ENCODE measurements at regions not wholly inside any gene's neighbourhood (a gene's known extent, or its start where the extent isn't known, plus 50 kb on each side); places are given as distances from the start of the nearest gene placed in this dataset.
A peak's percentile ranks its signal among the peaks of the same experiment; 100 is the strongest.

DNA sequence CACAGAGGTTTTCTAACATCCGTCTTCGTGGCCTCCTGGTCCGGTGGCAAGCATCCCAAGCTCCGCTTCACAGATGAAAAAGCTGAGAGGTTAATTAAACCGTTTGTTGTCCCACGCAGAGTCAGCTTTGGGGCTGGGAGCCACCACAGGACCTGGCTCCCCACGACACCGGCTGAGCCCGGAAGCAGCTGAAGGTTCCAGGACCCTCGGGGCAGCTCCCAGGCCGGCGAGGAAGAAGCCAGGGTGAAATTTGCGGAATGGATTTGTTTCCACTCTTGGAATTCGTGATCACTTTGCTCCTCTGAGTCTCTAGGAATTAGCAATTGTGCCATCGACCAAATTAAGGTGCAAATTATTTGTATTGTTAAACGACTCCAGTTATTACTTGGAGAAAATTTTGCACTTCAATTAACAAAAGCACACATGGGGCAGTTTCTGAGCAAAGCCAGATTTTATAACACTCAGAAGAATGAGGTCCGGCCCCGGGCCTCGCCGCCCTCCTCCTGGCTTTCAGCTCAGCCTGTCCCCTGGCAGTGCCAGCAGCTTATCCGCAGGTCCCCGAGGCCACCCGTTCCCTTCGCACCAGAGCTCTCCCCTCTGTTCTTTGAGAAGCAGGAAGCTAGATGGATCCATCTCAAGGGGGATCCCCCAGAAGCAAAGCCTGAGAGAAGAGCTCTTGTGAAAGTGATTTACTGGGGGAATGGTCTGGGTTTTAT lies 69.1 kb downstream of the SIK1 start:
- ChIA-PET CTCF (interaction anchor here (0.8 to 1.5 kb wide), 2 partner anchors 12 to 165 kb away, joined by 3 read pairs; no protein-coding TSS in a partner anchor), POLR2A (no interaction called here)
- ATAC-seq: no peak
- DNase-seq (ENCODE audit: low spot score): no peak
- Mint-ChIP-seq H3K4me1 (peaks cover 11% of the 10 kb centered on the region), H3K36me3 (no peaks in the 10 kb centered on the region), H3K4me3 (no peak overlapping the region), H3K27ac (0 out of 2 replicates have a peak overlapping the region, but pooled peaks have one; percentile 53), H3K27me3 (ENCODE audit: low read depth) (no peaks in the 10 kb centered on the region), H3K9me3 (no peaks in the 10 kb centered on the region)
- TF ChIP-seq, protein P1, sequence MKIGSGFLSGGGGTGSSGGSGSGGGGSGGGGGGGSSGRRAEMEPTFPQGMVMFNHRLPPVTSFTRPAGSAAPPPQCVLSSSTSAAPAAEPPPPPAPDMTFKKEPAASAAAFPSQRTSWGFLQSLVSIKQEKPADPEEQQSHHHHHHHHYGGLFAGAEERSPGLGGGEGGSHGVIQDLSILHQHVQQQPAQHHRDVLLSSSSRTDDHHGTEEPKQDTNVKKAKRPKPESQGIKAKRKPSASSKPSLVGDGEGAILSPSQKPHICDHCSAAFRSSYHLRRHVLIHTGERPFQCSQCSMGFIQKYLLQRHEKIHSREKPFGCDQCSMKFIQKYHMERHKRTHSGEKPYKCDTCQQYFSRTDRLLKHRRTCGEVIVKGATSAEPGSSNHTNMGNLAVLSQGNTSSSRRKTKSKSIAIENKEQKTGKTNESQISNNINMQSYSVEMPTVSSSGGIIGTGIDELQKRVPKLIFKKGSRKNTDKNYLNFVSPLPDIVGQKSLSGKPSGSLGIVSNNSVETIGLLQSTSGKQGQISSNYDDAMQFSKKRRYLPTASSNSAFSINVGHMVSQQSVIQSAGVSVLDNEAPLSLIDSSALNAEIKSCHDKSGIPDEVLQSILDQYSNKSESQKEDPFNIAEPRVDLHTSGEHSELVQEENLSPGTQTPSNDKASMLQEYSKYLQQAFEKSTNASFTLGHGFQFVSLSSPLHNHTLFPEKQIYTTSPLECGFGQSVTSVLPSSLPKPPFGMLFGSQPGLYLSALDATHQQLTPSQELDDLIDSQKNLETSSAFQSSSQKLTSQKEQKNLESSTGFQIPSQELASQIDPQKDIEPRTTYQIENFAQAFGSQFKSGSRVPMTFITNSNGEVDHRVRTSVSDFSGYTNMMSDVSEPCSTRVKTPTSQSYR (CRISPR knock-in tag; IDR thresholded peaks at IDR 0.05): no peak
- TF ChIP-seq, protein P2, sequence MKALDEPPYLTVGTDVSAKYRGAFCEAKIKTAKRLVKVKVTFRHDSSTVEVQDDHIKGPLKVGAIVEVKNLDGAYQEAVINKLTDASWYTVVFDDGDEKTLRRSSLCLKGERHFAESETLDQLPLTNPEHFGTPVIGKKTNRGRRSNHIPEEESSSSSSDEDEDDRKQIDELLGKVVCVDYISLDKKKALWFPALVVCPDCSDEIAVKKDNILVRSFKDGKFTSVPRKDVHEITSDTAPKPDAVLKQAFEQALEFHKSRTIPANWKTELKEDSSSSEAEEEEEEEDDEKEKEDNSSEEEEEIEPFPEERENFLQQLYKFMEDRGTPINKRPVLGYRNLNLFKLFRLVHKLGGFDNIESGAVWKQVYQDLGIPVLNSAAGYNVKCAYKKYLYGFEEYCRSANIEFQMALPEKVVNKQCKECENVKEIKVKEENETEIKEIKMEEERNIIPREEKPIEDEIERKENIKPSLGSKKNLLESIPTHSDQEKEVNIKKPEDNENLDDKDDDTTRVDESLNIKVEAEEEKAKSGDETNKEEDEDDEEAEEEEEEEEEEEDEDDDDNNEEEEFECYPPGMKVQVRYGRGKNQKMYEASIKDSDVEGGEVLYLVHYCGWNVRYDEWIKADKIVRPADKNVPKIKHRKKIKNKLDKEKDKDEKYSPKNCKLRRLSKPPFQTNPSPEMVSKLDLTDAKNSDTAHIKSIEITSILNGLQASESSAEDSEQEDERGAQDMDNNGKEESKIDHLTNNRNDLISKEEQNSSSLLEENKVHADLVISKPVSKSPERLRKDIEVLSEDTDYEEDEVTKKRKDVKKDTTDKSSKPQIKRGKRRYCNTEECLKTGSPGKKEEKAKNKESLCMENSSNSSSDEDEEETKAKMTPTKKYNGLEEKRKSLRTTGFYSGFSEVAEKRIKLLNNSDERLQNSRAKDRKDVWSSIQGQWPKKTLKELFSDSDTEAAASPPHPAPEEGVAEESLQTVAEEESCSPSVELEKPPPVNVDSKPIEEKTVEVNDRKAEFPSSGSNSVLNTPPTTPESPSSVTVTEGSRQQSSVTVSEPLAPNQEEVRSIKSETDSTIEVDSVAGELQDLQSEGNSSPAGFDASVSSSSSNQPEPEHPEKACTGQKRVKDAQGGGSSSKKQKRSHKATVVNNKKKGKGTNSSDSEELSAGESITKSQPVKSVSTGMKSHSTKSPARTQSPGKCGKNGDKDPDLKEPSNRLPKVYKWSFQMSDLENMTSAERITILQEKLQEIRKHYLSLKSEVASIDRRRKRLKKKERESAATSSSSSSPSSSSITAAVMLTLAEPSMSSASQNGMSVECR (CRISPR knock-in tag; IDR thresholded peaks at IDR 0.05; ENCODE audit: borderline replicate concordance): no peak
- TF ChIP-seq, protein P3, sequence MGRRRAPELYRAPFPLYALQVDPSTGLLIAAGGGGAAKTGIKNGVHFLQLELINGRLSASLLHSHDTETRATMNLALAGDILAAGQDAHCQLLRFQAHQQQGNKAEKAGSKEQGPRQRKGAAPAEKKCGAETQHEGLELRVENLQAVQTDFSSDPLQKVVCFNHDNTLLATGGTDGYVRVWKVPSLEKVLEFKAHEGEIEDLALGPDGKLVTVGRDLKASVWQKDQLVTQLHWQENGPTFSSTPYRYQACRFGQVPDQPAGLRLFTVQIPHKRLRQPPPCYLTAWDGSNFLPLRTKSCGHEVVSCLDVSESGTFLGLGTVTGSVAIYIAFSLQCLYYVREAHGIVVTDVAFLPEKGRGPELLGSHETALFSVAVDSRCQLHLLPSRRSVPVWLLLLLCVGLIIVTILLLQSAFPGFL (CRISPR knock-in tag; IDR thresholded peaks at IDR 0.05; ENCODE audit: borderline replicate concordance): no peak
- TF ChIP-seq, protein P4, sequence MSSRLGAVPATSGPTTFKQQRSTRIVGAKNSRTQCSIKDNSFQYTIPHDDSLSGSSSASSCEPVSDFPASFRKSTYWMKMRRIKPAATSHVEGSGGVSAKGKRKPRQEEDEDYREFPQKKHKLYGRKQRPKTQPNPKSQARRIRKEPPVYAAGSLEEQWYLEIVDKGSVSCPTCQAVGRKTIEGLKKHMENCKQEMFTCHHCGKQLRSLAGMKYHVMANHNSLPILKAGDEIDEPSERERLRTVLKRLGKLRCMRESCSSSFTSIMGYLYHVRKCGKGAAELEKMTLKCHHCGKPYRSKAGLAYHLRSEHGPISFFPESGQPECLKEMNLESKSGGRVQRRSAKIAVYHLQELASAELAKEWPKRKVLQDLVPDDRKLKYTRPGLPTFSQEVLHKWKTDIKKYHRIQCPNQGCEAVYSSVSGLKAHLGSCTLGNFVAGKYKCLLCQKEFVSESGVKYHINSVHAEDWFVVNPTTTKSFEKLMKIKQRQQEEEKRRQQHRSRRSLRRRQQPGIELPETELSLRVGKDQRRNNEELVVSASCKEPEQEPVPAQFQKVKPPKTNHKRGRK (CRISPR knock-in tag; IDR thresholded peaks at IDR 0.05; ENCODE audit: borderline replicate concordance): no peak
- TF ChIP-seq, protein P5, sequence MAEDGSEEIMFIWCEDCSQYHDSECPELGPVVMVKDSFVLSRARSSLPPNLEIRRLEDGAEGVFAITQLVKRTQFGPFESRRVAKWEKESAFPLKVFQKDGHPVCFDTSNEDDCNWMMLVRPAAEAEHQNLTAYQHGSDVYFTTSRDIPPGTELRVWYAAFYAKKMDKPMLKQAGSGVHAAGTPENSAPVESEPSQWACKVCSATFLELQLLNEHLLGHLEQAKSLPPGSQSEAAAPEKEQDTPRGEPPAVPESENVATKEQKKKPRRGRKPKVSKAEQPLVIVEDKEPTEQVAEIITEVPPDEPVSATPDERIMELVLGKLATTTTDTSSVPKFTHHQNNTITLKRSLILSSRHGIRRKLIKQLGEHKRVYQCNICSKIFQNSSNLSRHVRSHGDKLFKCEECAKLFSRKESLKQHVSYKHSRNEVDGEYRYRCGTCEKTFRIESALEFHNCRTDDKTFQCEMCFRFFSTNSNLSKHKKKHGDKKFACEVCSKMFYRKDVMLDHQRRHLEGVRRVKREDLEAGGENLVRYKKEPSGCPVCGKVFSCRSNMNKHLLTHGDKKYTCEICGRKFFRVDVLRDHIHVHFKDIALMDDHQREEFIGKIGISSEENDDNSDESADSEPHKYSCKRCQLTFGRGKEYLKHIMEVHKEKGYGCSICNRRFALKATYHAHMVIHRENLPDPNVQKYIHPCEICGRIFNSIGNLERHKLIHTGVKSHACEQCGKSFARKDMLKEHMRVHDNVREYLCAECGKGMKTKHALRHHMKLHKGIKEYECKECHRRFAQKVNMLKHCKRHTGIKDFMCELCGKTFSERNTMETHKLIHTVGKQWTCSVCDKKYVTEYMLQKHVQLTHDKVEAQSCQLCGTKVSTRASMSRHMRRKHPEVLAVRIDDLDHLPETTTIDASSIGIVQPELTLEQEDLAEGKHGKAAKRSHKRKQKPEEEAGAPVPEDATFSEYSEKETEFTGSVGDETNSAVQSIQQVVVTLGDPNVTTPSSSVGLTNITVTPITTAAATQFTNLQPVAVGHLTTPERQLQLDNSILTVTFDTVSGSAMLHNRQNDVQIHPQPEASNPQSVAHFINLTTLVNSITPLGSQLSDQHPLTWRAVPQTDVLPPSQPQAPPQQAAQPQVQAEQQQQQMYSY (CRISPR knock-in tag; IDR thresholded peaks at IDR 0.05): peak; percentile 45; the same call in 1 of the 2 replicates
- TF ChIP-seq NFATC4 (CRISPR knock-in tag; IDR thresholded peaks at IDR 0.05): no peak

DNA sequence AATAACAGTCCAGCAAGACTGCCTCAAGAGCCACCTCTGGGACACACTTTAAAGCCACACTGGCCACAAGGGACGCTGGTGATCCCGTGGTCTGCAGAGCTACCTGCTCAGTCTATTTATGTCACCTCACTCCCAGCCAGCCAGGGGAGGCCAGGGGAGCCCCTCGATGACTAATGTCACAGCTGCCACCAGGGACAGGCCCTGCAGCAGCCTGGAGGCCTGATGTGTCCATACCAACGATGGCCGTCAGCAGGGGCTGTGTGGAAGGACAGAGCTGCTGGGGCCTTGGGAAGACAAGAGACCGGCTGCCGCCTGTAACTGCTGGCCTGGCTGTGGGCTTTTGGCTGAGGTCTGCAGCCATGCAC lies 71.0 kb downstream of the SIK1 start:
- no peaks in the 10 kb centered on the region for H3K36me3 Mint-ChIP-seq
- ATAC-seq (no peak), DNase-seq (ENCODE audit: low spot score) (no peak)
- H3K27me3 Mint-ChIP-seq (ENCODE audit: low read depth): no peaks in the 10 kb centered on the region
- no peak overlapping the region for H3K27ac Mint-ChIP-seq
- CTCF ChIA-PET: interaction anchor here (1.4 kb wide), 1 partner anchor 43 kb away, joined by 4 read pairs; no protein-coding TSS in a partner anchor
- H3K4me1 Mint-ChIP-seq: 0 out of 2 replicates have a peak, but pooled peaks cover under 1% of the 10 kb centered on the region
- peak; percentile 43; the same call in 1 of the 2 replicates for TF ChIP-seq GABPB1 (CRISPR knock-in tag; IDR thresholded peaks at IDR 0.05)
- TF ChIP-seq, protein P6, sequence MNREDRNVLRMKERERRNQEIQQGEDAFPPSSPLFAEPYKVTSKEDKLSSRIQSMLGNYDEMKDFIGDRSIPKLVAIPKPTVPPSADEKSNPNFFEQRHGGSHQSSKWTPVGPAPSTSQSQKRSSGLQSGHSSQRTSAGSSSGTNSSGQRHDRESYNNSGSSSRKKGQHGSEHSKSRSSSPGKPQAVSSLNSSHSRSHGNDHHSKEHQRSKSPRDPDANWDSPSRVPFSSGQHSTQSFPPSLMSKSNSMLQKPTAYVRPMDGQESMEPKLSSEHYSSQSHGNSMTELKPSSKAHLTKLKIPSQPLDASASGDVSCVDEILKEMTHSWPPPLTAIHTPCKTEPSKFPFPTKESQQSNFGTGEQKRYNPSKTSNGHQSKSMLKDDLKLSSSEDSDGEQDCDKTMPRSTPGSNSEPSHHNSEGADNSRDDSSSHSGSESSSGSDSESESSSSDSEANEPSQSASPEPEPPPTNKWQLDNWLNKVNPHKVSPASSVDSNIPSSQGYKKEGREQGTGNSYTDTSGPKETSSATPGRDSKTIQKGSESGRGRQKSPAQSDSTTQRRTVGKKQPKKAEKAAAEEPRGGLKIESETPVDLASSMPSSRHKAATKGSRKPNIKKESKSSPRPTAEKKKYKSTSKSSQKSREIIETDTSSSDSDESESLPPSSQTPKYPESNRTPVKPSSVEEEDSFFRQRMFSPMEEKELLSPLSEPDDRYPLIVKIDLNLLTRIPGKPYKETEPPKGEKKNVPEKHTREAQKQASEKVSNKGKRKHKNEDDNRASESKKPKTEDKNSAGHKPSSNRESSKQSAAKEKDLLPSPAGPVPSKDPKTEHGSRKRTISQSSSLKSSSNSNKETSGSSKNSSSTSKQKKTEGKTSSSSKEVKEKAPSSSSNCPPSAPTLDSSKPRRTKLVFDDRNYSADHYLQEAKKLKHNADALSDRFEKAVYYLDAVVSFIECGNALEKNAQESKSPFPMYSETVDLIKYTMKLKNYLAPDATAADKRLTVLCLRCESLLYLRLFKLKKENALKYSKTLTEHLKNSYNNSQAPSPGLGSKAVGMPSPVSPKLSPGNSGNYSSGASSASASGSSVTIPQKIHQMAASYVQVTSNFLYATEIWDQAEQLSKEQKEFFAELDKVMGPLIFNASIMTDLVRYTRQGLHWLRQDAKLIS (CRISPR knock-in tag; IDR thresholded peaks at IDR 0.05; ENCODE audit: borderline replicate concordance): no peak
- TF ChIP-seq, protein P7, sequence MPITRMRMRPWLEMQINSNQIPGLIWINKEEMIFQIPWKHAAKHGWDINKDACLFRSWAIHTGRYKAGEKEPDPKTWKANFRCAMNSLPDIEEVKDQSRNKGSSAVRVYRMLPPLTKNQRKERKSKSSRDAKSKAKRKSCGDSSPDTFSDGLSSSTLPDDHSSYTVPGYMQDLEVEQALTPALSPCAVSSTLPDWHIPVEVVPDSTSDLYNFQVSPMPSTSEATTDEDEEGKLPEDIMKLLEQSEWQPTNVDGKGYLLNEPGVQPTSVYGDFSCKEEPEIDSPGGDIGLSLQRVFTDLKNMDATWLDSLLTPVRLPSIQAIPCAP (CRISPR knock-in tag; IDR thresholded peaks at IDR 0.05): no peak
- POLR2A ChIA-PET: no interaction called here
- no peak overlapping the region for H3K4me3 Mint-ChIP-seq
- H3K9me3 Mint-ChIP-seq: peaks cover 4% of the 10 kb centered on the region; the same call in 1 of the 2 replicates

Measured in WTC11 (cell line).